OCI-LY1 (cell line): ENCODE measurements at regions not wholly inside any gene's neighbourhood (a gene's known extent, or its start where the extent isn't known, plus 50 kb on each side); places are given as distances from the start of the nearest gene placed in this dataset.

ENCODE experiments used
- EZH2 ChIP-seq: fragments of 200-600 bp; sonication (generic), shearing (Covaris generic); IDR thresholded peaks from 2 replicates; pipeline ENCODE4 v1.8.0; 2017; ENCODE audit warnings: borderline replicate concordance, mixed run types, mild to moderate bottlenecking, antibody characterized with exemption, low read length, moderate library complexity, mixed read lengths
- TF ChIP-seq, protein P1 (sequence below): fragments of 200-600 bp; sonication (generic), shearing (Covaris generic); IDR thresholded peaks from 2 replicates; pipeline ENCODE4 v1.5.1; 2017; ENCODE audit warnings: mild to moderate bottlenecking, antibody characterized with exemption, low read length, moderate library complexity, mixed read lengths

DNA sequence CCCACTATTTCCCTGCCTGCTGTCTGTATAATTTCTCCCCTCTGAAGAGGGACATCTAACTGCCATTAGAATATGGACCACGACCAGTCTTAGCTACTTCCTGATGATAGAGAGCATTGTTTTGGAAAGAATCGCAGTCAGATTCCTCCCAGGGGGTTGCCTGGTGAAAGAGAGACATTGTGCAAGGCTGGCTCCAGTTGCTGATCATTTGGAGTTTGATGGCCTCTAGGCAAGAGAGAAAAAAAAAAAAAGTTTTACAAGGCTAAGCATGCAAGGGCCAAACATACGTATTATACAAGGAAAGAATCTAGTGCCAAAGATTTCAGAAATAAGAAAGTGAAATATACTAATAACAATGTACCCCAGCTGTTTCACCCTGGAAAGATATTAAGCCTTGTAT lies 182.2 kb downstream of the CMPK2 start:
- TF ChIP-seq, protein P1, sequence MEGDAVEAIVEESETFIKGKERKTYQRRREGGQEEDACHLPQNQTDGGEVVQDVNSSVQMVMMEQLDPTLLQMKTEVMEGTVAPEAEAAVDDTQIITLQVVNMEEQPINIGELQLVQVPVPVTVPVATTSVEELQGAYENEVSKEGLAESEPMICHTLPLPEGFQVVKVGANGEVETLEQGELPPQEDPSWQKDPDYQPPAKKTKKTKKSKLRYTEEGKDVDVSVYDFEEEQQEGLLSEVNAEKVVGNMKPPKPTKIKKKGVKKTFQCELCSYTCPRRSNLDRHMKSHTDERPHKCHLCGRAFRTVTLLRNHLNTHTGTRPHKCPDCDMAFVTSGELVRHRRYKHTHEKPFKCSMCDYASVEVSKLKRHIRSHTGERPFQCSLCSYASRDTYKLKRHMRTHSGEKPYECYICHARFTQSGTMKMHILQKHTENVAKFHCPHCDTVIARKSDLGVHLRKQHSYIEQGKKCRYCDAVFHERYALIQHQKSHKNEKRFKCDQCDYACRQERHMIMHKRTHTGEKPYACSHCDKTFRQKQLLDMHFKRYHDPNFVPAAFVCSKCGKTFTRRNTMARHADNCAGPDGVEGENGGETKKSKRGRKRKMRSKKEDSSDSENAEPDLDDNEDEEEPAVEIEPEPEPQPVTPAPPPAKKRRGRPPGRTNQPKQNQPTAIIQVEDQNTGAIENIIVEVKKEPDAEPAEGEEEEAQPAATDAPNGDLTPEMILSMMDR = no peak
- no peak for TF ChIP-seq EZH2
